Stimulated activated CD4-positive, alpha-beta T cell treated with anti-CD3 and anti-CD28 coated beads, Interleukin-2, amount 100 ng/mL, for 24 hours (primary cell): ENCODE measurements at regions not wholly inside any gene's neighbourhood (a gene's known extent, or its start where the extent isn't known, plus 50 kb on each side); places are given as distances from the start of the nearest gene placed in this dataset.
"Not testable (repeated sequence)": the region's sequence is repeated elsewhere in the genome, so short reads cannot be mapped to it uniquely, and the experiment has no call there.

Experiments
- DNase-seq, 2 donors: peaks; one replicate each; pipeline ENCODE4 v3.0.0-alpha.2; 2020

GRCh38 chr7:29619111-29619510 lies 55.5 kb downstream of the PRR15 start:
- DNase-seq = no peak

DNA sequence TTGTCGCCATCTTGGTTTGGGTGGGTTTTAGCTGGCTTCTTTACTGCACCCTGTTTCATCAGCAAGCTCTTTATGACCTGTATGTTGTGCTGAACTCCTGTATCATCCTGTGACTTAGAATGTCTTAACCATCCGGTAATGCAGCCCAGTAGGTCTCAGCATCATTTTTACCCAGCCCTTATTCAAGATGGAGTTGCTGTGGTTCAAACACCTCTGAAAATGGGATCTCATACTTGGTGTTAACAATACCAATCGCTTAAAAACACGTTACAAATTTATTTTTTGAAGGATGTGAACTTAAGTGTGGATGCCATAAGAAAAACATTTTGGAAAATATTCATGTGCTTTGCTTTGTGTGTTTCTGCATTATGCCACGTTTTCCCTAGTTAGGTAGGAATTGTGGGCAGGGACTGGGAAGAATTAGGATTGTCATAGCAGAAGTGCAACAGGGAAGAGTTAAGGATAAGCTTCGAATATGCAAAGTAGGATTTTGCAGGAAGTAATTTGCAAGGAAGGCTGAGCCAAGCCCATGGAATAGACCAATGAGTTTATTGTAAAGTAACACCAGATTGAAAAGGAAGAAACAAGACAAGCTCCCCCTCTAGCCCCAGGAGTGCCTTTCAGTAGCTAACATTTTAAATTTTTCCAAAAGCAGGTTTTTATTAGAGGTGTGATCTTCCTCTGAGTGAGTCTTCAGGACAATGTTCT lies 56.4 kb downstream of the PRR15 start:
- no peak for DNase-seq

GRCh38 chr7:29620556-29620930 lies 56.9 kb downstream of the PRR15 start:
- DNase-seq = no peak

GRCh38 chr7:29622335-29623265 lies 59.0 kb downstream of the PRR15 start:
- no peak for DNase-seq

GRCh38 chr7:29623973-29624372 lies 60.3 kb downstream of the PRR15 start:
- no peak for DNase-seq

GRCh38 chr7:29626730-29627129 lies 63.1 kb downstream of the PRR15 start:
- DNase-seq = no peak

DNA sequence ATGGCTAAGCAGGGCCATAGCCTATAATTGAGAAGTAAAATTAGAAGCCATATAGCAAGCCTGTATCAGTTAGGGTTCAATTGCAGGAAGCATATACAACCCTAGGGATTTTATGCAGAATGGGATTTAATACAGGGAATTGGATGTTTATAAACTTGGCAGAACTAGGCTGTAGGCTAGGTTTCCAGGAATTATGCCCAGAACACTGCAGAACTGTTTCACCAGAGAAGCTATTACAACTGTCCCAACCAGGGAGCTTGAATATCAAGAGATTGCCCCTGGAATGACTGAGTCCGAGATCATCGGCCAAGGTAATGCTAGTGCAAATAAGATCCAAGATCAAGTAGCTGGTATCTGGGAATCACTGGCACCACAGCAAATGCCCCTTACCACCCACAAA lies 64.0 kb downstream of the PRR15 start:
- no peak for DNase-seq

DNA sequence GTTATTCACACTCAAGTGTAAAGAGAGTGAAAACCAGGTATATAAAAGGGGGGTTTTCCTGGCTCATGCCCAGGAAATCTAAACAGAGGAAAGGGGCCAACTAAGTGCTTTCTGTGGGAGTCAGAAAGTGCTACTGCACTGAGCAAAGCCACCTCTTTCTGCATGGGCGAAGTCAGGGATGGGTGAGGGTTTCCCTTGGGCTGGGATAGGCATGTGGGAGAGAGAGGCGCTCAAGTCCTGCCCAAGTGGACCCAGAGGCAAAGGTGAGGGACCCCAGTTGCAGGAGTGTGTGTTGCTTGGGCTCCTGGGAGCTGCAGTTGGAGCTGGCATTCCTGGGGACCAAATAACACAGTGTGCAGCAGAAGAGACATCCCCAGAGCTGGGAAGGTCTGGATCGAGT lies 65.9 kb downstream of the PRR15 start:
- no peak for DNase-seq

- not testable (repeated sequence) for DNase-seq
Measured at GRCh38 chr7:29635067-29636008, 71.7 kb downstream of the PRR15 start.

GRCh38 chr7:29636009-29636351 lies 72.3 kb downstream of the PRR15 start:
- no peak for DNase-seq

- DNase-seq = no peak
Measured at GRCh38 chr7:29637374-29637773, 73.7 kb downstream of the PRR15 start.

DNA sequence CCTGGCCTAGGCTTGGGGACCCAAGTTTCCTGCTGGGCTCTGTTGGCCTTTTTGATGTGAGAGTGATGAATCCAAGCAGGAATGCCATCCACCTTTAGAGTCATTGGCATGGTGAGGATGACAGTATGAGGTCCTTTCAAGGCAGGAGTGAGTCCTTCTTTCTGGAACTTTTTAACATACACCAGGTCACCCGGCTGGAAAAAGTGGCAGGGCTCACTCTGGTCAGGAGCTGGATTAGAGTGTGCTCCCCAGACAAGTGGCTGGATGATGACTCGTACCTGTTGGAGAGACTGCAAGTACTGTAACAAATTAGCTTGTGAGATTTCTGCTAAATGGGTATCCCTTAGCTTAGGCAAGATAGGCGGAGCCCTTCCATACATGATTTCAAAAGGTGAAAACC lies 75.2 kb downstream of the PRR15 start:
- DNase-seq = not testable (repeated sequence)

DNA sequence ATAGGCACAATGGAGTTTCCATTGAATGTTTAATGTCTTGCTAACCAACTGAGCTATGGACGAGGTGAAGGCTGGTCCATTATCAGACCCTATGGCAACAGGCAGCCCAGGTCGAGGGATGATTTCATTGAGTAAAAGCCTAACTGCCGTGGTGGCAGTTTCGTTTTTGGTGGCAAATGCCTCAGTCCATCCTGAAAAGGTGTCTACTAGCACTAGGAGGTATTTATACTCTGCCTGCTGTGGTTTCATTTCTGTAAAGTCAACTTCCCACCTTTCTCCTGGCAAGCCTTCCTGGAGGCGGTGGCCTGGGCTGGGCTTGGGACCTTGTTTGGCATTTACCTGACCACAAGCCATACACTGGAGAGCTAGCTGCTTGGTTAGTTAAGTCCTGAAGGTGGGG lies 75.8 kb downstream of the PRR15 start:
- no peak for DNase-seq

GRCh38 chr7:29639886-29640595 lies 76.4 kb downstream of the PRR15 start:
- DNase-seq = no peak

GRCh38 chr7:29641651-29642050 lies 78.0 kb downstream of the PRR15 start:
- no peak for DNase-seq

DNA sequence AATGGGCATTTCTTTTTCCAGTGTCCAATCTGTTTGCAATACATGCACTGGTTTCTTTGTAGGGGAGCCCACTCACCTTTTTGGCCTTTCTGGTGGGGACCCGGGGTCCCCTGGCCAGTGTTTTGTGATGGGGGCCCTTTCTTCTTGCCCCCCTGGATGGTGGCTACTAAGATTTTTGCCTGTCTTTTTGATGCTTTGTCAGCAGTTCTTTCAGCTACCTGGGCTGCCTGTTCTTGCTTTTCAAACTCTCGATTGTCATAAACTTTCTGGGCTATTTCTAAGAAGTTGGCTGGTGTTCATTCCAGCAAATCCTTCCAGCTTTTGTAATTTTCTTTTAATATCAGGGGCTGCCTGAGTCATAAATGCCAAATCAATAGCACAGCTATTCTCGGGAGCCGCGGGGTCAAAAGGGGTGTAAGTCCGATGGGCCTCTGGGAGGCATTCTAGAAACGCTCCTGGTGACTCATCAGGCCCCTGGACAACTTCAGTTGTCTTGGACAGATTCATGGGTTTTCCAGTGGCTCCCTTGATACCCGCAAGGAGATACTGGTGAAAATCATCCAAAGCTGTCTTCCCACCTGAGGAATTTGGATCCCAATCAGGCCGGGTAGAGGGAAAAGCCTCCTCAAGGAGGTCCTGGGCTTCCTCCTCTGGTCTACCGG lies 79.0 kb downstream of the PRR15 start:
- DNase-seq = no peak

GRCh38 chr7:29646116-29646515 lies 82.5 kb downstream of the PRR15 start:
- not testable (repeated sequence) for DNase-seq

DNA sequence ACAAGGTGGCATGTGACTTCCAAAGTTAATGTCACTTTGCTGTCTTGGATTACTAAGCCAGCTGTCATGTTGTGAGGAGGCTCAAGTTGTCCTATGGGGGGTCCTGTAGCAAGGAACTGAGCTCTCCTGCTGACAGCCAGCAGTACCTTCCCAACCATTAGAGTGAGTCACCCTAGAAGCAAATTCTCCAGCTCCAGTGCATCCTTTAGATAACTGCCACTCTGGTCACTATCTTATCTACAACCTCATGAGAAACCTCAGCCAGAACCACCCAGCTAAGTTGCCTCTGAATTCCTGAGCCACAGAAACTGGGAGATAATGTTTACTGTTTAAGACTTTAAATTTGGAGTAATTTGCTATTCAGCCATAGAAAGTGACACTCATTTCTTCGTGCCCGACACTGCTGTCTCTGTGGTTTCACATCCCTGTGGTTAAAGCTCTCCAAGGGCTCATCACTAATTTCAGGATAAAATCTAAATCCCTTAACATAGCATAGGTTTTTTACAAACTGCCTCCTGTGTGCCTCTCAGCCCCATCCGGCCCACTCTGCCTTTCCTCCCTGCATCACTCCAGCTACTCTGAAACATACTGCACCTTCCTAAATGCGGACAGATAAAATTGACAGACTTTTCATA lies 83.5 kb downstream of the PRR15 start:
- no peak for DNase-seq

DNA sequence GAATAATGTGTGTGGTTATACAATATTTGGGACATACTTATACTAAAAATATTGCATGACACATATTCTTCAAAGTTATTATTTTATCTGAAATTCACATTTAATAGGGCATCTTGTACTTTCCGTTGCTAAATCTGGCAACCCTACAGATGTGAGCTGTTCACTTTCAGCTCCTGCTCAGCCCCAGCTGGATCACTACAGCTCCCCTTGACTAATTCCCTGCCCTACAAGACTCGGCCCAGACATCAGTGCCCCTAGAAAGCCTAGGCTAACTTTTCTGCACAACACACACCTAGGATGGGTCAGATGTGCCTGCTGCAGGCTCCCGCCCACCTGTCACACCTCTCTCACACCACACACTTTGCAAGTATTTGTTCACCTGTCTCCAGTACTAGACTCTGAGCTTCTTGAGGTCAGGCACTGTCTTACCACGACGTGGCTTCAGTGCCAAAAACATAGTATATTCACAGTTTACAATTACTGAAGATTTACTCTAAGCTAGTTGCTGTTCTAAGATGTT lies 84.1 kb downstream of the PRR15 start:
- not testable (repeated sequence) for DNase-seq

GRCh38 chr7:29649028-29649716 lies 85.5 kb downstream of the PRR15 start:
- DNase-seq = no peak

DNA sequence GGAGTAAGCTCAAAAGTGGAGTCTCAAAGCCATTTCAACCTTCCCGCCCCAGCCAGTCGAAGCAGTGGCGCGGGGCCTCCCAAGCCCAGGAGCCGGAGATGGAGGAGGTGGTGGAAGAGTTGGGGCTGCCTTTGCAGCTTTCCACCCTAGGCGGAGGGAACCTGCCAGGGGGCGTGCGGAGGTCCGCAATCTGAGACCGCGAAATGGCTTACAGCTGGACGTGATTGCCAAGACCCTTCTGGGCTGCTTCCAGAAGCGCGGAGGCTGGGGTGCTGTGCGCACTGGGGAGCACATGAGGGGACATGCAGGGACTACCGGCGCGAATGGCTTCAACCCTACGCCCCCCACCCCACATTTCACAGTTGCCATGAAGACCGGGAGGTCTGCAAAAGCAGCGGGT lies 86.2 kb downstream of the PRR15 start:
- DNase-seq = no peak
